Omental fat pad (tissue), 3 donors: ENCODE measurements at regions not wholly inside any gene's neighbourhood (a gene's known extent, or its start where the extent isn't known, plus 50 kb on each side); places are given as distances from the start of the nearest gene placed in this dataset.
"Not testable (repeated sequence)": the region's sequence is repeated elsewhere in the genome, so short reads cannot be mapped to it uniquely, and the experiment has no call there.

Experiments
- ATAC-seq: fragments of 150-250 bp; one replicate; pipeline ENCODE4 v1.9.1; 2016; ENCODE audit warnings: mild to moderate bottlenecking, moderate library complexity; ENCODE audit not compliant: low FRiP score
- DNase-seq: peaks from one replicate; pipeline ENCODE4 v3.0.0-alpha.2; 2019; ENCODE audit warnings: low spot score
- CTCF ChIP-seq, 3 donors: fragments of 450-650 bp; IDR thresholded peaks; one replicate each; pipeline ENCODE4 v1.5.1; 2016 to 2017; ENCODE audit warnings: antibody characterized with exemption in 3 of 3, mild to moderate bottlenecking in 3 of 3, moderate library complexity in 2 of 3

GRCh38 chr20:63137851-63138415 lies 78.0 kb downstream of the YTHDF1 start:
- no peak for TF ChIP-seq CTCF (IDR thresholded peaks at IDR 0.05)
- ATAC-seq, result no peak
- DNase-seq, result no peak

- ATAC-seq (no peak), DNase-seq (no peak)
- TF ChIP-seq CTCF (IDR thresholded peaks at IDR 0.05), result no peak
These were observed 79.6 kb downstream of the YTHDF1 start for GRCh38 chr20:63136296-63136695.

- TF ChIP-seq CTCF (IDR thresholded peaks at IDR 0.05), result no peak
- no peak for DNase-seq
- no peak for ATAC-seq
These were observed 80.5 kb downstream of the YTHDF1 start for GRCh38 chr20:63135411-63135810.

- not testable (repeated sequence) for DNase-seq, ATAC-seq
These were observed 81.1 kb downstream of the YTHDF1 start for GRCh38 chr20:63134711-63135361.

- DNase-seq, result no peak
- TF ChIP-seq CTCF (IDR thresholded peaks at IDR 0.05), result no peak
- no peak for ATAC-seq
These were observed 81.7 kb downstream of the YTHDF1 start for GRCh38 chr20:63134201-63134612.

- no peak for TF ChIP-seq CTCF (IDR thresholded peaks at IDR 0.05)
- no peak for DNase-seq
These were observed 82.3 kb downstream of the YTHDF1 start for GRCh38 chr20:63133481-63134091.

GRCh38 chr20:63132715-63133471 lies 83.0 kb downstream of the YTHDF1 start:
- TF ChIP-seq CTCF (IDR thresholded peaks at IDR 0.05), result no peak
- ATAC-seq (no peak), DNase-seq (no peak)

More at GRCh38 chr20:63133481-63134091, 82.3 kb downstream of the YTHDF1 start:
- no peak for ATAC-seq
